Karpas-422 (cell line): ENCODE measurements at regions not wholly inside any gene's neighbourhood (a gene's known extent, or its start where the extent isn't known, plus 50 kb on each side); places are given as distances from the start of the nearest gene placed in this dataset.

ENCODE experiments used
- DNase-seq: peaks from one replicate; pipeline ENCODE4 v3.0.0-alpha.2; 2015
- H2AFZ ChIP-seq: fragments of 200-600 bp; sonication (generic); 2 replicates; pipeline ENCODE4 v1.6.1; 2014; ENCODE audit warnings: antibody characterized with exemption, low read length, mixed read lengths
- H3K27ac ChIP-seq: fragments of 200-600 bp; sonication (generic); 2 replicates; pipeline ENCODE4 v1.5.1; 2014; ENCODE audit warnings: mild to moderate bottlenecking, low read length, moderate library complexity
- H3K27me3 ChIP-seq: fragments of 200-600 bp; sonication (generic); 2 replicates; pipeline ENCODE4 v1.6.1; 2014; ENCODE audit warnings: low read length, mixed read lengths
- H3K36me3 ChIP-seq: fragments of 200-600 bp; sonication (generic); 2 replicates; pipeline ENCODE4 v1.6.1; 2014; ENCODE audit warnings: low read length, mixed read lengths; ENCODE audit not compliant: insufficient read depth
- H3K4me1 ChIP-seq: fragments of 200-600 bp; sonication (generic); 2 replicates; pipeline ENCODE4 v1.6.1; 2014; ENCODE audit warnings: mild to moderate bottlenecking, low read length, mixed read lengths
- H3K4me2 ChIP-seq: fragments of 200-600 bp; sonication (generic); 2 replicates; pipeline ENCODE4 v1.6.1; 2014; ENCODE audit warnings: low read length, low read depth, mild to moderate bottlenecking; ENCODE audit not compliant: poor library complexity, severe bottlenecking
- H3K4me3 ChIP-seq: fragments of 200-600 bp; sonication (generic); 2 replicates; pipeline ENCODE4 v1.5.1; 2014; ENCODE audit warnings: mild to moderate bottlenecking, antibody characterized with exemption, low read length, mixed read lengths
- H3K79me2 ChIP-seq: fragments of 200-600 bp; sonication (generic); 2 replicates; pipeline ENCODE4 v1.6.1; 2014; ENCODE audit warnings: mild to moderate bottlenecking, low read length, mixed read lengths
- H3K9ac ChIP-seq: fragments of 200-600 bp; sonication (generic); 2 replicates; pipeline ENCODE4 v1.6.0; 2014; ENCODE audit warnings: low read length
- H3K9me2 ChIP-seq: fragments of 200-600 bp; sonication (generic), shearing (Covaris generic); replicated peaks from 2 replicates; pipeline ENCODE4 v1.6.0; 2014; ENCODE audit warnings: mild to moderate bottlenecking, low read length, moderate library complexity; ENCODE audit not compliant: insufficient read depth
- H3K9me3 ChIP-seq: fragments of 300-700, 200-600 bp; sonication (generic); 2 replicates; pipeline ENCODE4 v1.6.1; 2014; ENCODE audit warnings: low read length, mixed read lengths
- H4K20me1 ChIP-seq: fragments of 200-600 bp; sonication (generic); 2 replicates; pipeline ENCODE4 v1.6.1; 2014; ENCODE audit warnings: mild to moderate bottlenecking, antibody characterized with exemption, low read length, low read depth; ENCODE audit not compliant: insufficient read depth

DNA sequence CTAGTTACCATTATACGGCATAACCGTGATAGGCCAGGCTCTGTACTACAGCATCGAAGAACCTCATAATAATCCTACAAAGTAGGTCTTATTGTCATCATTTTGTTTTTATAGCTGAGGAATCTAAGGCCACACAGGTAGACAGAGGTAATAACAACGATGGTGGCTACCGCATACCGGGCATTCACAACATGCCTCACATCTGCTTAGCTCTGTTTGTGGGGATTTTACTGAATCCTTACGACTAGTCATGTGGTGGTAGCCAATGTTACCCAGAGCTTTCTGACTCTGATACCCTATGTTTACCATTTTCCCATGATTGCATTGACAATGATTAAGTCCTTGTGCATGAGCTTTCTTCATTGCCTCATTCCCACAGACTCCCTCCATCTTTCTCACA is 269.4 kb downstream of the TCF7L2 start:
- H3K79me2 ChIP-seq, result no peaks in the 10 kb centered on the region
- DNase-seq, result no peak
- no peak overlapping the region for H3K4me2 ChIP-seq
- no peaks in the 10 kb centered on the region for H4K20me1 ChIP-seq
- H3K4me1 ChIP-seq, result no peaks in the 10 kb centered on the region
- no peak overlapping the region for H3K27ac ChIP-seq
- no peaks in the 10 kb centered on the region for H3K27me3 ChIP-seq
- no peak overlapping the region for H3K9ac ChIP-seq
- no peaks in the 10 kb centered on the region for H3K9me3 ChIP-seq
- no peak overlapping the region for H2AFZ ChIP-seq
- no peaks in the 10 kb centered on the region for H3K9me2 ChIP-seq
- H3K36me3 ChIP-seq, result no peaks in the 10 kb centered on the region
- no peak overlapping the region for H3K4me3 ChIP-seq

DNA sequence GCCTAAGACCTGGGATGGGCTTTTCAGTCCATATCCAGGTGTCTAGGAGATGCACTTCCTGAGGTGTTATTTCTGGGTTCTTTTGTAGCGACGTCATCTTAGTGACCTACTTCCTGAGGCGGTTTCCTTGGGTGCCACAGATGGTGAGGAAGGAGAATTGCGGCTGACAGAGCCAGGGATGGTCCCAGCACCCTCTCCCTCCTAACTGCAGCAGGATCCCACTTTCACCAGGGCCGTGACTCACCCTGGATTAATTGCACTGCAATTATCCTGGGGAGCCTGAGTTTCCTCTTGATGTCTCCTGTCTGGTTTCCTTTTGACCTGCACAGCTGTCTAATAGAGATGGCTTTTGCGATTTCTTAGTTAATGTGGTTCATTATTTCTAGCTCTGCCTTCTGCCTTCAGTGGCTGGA is 271.7 kb downstream of the TCF7L2 start:
- Histone ChIP-seq H2AFZ (no peak overlapping the region), H4K20me1 (no peaks in the 10 kb centered on the region), H3K9me3 (no peaks in the 10 kb centered on the region), H3K79me2 (no peaks in the 10 kb centered on the region), H3K4me1 (no peaks in the 10 kb centered on the region), H3K9ac (no peak overlapping the region), H3K27ac (no peak overlapping the region), H3K36me3 (no peaks in the 10 kb centered on the region), H3K9me2 (no peaks in the 10 kb centered on the region), H3K27me3 (no peaks in the 10 kb centered on the region), H3K4me3 (no peak overlapping the region), H3K4me2 (no peak overlapping the region)
- no peak for DNase-seq

DNA sequence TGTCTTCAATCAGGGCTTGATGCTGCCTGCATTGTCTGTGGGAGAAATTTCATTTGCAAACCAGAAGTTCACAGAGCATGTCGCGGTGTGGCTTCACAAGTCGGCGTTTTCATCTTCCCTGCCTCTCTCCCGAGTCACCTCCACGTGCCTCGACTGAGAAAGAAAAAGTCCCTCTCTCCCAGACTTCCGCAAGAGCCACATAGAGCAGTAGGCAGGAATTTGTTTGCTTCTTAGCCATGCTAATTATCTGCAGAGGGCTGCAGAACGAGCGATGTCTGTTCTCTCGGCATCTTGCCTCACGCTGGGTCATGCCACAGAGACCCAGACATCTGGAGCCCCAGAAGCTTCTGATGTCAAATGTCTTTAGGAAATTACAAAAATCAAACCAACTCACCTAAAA is 272.2 kb downstream of the TCF7L2 start:
- no peak overlapping the region for H3K4me2 ChIP-seq

DNA sequence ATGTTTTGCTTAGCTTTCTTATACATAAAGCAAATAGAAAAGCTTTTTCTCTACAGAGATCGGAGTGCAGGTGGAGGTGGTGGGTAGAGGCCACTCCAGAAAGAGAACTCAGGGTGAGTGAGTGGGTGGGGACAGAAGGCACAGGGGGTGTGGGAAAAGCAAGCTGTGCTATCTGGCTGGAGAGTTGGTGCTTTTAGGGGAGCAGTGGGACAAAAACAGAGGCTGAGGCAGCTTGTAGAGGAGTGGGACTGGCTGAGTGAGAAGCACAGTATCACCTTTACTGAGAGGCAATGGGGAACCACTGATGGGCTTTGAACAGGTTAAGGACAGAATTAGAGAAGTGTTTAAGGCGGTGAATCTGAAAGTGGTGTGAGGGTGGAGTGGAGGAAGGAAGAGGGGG is 275.3 kb downstream of the TCF7L2 start:
- no peak for DNase-seq
- Histone ChIP-seq H3K4me1 (no peaks in the 10 kb centered on the region), H3K4me2 (no peak overlapping the region), H3K9ac (no peak overlapping the region), H3K9me2 (no peaks in the 10 kb centered on the region), H3K9me3 (no peaks in the 10 kb centered on the region), H3K4me3 (no peak overlapping the region), H3K79me2 (no peaks in the 10 kb centered on the region), H4K20me1 (no peaks in the 10 kb centered on the region), H3K27ac (no peak overlapping the region), H3K27me3 (no peaks in the 10 kb centered on the region), H2AFZ (no peak overlapping the region), H3K36me3 (no peaks in the 10 kb centered on the region)

More for the DNA sequence above, 272.2 kb downstream of the TCF7L2 start:
- H3K4me3 ChIP-seq, result no peak overlapping the region
- no peak overlapping the region for H2AFZ ChIP-seq
- H3K9ac ChIP-seq, result no peak overlapping the region
- no peaks in the 10 kb centered on the region for H3K9me3 ChIP-seq
- no peaks in the 10 kb centered on the region for H3K9me2 ChIP-seq
- no peaks in the 10 kb centered on the region for H3K36me3 ChIP-seq
- no peaks in the 10 kb centered on the region for H3K4me1 ChIP-seq
- H3K27ac ChIP-seq, result no peak overlapping the region
- no peak for DNase-seq
- H4K20me1 ChIP-seq, result no peaks in the 10 kb centered on the region
- H3K79me2 ChIP-seq, result no peaks in the 10 kb centered on the region
- H3K27me3 ChIP-seq, result no peaks in the 10 kb centered on the region

DNA sequence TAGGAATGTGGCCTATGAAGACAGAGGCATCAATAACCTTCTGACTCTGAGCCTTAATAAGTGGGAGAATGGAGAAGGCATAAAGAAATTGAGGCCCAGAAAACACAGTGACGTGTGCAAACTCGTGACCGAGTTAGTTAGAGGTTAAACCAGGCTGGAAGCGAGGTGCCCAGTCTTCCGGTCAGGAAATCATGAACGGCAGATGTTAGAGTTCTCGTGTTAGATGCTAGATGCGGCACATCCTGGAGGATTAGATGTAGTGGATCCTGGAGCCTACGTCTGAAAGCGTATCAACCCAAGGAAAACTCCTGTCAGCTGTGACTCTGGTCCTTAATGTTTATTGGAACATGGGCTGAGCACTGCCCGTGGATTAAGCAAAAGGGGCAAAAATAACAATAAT is 275.9 kb downstream of the TCF7L2 start:
- DNase-seq, result no peak
- Histone ChIP-seq H3K36me3 (no peaks in the 10 kb centered on the region), H4K20me1 (no peaks in the 10 kb centered on the region), H3K4me2 (no peak overlapping the region), H3K4me3 (no peak overlapping the region), H3K27ac (no peak overlapping the region), H2AFZ (no peak overlapping the region), H3K27me3 (no peaks in the 10 kb centered on the region), H3K79me2 (no peaks in the 10 kb centered on the region), H3K9ac (no peak overlapping the region), H3K4me1 (no peaks in the 10 kb centered on the region), H3K9me2 (no peaks in the 10 kb centered on the region), H3K9me3 (no peaks in the 10 kb centered on the region)

DNA sequence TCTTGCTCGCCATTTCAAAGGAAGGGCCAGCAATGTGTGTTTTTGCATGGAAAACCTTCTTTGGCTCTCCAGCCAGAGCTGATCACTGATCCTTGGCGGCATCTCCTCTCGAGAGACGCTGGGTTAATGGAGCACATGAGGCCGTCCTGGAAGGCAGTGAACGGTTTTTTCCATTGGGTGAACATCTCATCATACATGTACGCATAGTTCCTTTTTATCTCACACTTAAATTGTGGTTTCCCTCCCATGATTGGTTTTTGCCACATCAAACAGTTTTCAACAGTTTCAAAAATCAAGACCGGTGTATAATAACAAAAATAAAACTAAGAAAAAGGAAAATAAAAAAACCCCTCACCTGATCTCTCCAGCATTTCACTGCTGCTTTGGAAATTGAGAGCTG is 276.4 kb downstream of the TCF7L2 start:
- H3K4me3 ChIP-seq, result no peak overlapping the region
- H3K4me1 ChIP-seq, result no peaks in the 10 kb centered on the region
- no peaks in the 10 kb centered on the region for H3K36me3 ChIP-seq
- no peak for DNase-seq
- no peak overlapping the region for H2AFZ ChIP-seq
- H3K79me2 ChIP-seq, result no peaks in the 10 kb centered on the region
- no peaks in the 10 kb centered on the region for H3K9me3 ChIP-seq
- H4K20me1 ChIP-seq, result no peaks in the 10 kb centered on the region
- H3K4me2 ChIP-seq, result no peak overlapping the region
- H3K27me3 ChIP-seq, result no peaks in the 10 kb centered on the region
- no peak overlapping the region for H3K9ac ChIP-seq
- no peak overlapping the region for H3K27ac ChIP-seq
- no peaks in the 10 kb centered on the region for H3K9me2 ChIP-seq

DNA sequence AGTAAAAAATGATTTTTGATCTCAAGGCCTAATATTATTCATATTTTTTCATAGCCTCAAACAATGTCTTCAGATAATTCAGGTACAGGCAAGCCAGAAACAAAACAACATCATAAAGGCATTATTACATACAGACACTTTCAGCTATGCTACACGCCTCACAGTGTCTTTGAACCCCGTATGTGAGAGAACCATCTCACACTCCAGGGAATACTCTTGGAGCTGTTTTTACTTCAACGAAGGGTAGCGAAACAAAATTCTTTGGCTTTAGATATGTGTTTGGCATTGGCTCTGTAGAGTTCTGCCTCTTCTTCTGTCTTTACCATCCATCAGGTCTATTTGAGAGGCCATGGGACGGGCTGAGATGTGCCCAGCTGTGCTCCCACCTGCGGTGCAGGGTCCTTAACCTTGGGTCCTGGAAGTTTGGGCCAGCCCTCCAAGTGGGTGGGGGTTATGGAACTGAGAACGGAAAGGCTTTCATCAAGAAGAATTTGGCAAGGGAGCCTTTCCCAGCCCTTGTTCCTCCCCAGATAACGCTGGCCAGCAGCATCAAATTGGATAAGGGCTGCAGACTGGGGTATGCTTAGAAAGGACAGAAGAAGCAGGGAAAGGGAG is 276.9 kb downstream of the TCF7L2 start:
- DNase-seq, result no peak
- H3K79me2 ChIP-seq, result no peaks in the 10 kb centered on the region
- H3K9ac ChIP-seq, result no peak overlapping the region
- no peaks in the 10 kb centered on the region for H3K4me1 ChIP-seq
- no peak overlapping the region for H3K27ac ChIP-seq
- no peak overlapping the region for H3K4me2 ChIP-seq
- no peaks in the 10 kb centered on the region for H4K20me1 ChIP-seq
- no peak overlapping the region for H2AFZ ChIP-seq
- no peaks in the 10 kb centered on the region for H3K9me2 ChIP-seq
- H3K27me3 ChIP-seq, result no peaks in the 10 kb centered on the region
- no peaks in the 10 kb centered on the region for H3K36me3 ChIP-seq
- H3K4me3 ChIP-seq, result no peak overlapping the region
- H3K9me3 ChIP-seq, result no peaks in the 10 kb centered on the region

DNA sequence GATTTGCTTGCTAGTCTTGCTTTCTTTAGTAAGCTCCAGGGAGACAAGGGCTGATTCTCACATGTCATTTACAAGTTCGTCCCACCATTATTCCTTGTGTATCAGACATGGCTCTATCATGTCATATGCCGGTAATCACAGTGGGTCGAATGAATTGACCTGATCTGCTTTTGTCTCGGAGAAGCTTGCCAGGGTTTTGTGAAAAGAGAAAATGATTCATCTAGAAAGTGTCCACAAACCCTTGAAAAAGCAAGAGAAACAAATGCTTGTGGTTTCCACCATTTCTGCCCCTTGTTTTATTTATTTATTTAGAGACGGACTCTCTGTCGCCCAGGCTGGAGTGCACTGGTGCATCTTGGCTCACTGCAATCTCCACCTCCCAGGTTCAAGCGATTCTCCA is 278.5 kb downstream of the TCF7L2 start:
- Histone ChIP-seq H4K20me1 (no peaks in the 10 kb centered on the region), H3K9me2 (no peaks in the 10 kb centered on the region), H3K27ac (no peak overlapping the region), H2AFZ (no peak overlapping the region), H3K4me2 (no peak overlapping the region), H3K4me3 (no peak overlapping the region), H3K27me3 (no peaks in the 10 kb centered on the region), H3K36me3 (no peaks in the 10 kb centered on the region), H3K79me2 (no peaks in the 10 kb centered on the region), H3K9ac (no peak overlapping the region), H3K4me1 (no peaks in the 10 kb centered on the region), H3K9me3 (no peaks in the 10 kb centered on the region)
- no peak for DNase-seq
